Gastroesophageal sphincter (tissue), 4 donors: ENCODE measurements at regions not wholly inside any gene's neighbourhood (a gene's known extent, or its start where the extent isn't known, plus 50 kb on each side); places are given as distances from the start of the nearest gene placed in this dataset.
"Not testable (repeated sequence)": the region's sequence is repeated elsewhere in the genome, so short reads cannot be mapped to it uniquely, and the experiment has no call there.

Source experiments
- ATAC-seq: fragments of 150-250 bp; one replicate; pipeline ENCODE4 v1.9.1; 2016; ENCODE audit warnings: mild to moderate bottlenecking, moderate library complexity
- H3K27ac ChIP-seq, 4 donors: fragments of 200-600 bp; sonication (generic) in 3 of 4; 1 replicate in 3 of 4; 2 replicates in 1 of 4; pipeline ENCODE4 v1.5.1; 2016 to 2019
- H3K27me3 ChIP-seq: fragments of 200-600 bp; sonication (generic); one replicate; pipeline ENCODE4 v1.5.1; 2019
- H3K36me3 ChIP-seq, 2 donors: fragments of 200-600 bp; sonication (generic); one replicate each; pipeline ENCODE4 v1.5.1; 2019; ENCODE audit warnings: control low read depth in 1 of 2
- H3K4me1 ChIP-seq, 3 donors: fragments of 200-600 bp; sonication (generic); 1 replicate in 2 of 3; 2 replicates in 1 of 3; pipeline ENCODE4 v1.5.1; 2016 to 2019; ENCODE audit warnings: control low read depth in 2 of 3
- H3K4me3 ChIP-seq, 2 donors: fragments of 200-600 bp; sonication (generic); one replicate each; pipeline ENCODE4 v1.5.1; 2019; ENCODE audit warnings: mild to moderate bottlenecking in 1 of 2, moderate library complexity in 1 of 2
- H3K9me3 ChIP-seq, 3 donors: fragments of 200-600 bp; sonication (generic); one replicate each; pipeline ENCODE4 v1.5.1; 2017 to 2019; ENCODE audit warnings: control low read depth in 2 of 3
- EP300 ChIP-seq: sonication (generic); formaldehyde crosslinking; IDR thresholded peaks from one replicate; pipeline ENCODE4 v1.6.1; 2017; ENCODE audit warnings: antibody characterized with exemption, mild to moderate bottlenecking
- POLR2A ChIP-seq, 2 donors: fragments of 450-650 bp; IDR thresholded peaks; one replicate each; pipeline ENCODE4 v1.6.1; 2017; ENCODE audit warnings: antibody characterized with exemption in 2 of 2, mild to moderate bottlenecking in 2 of 2, moderate library complexity in 1 of 2
- POLR2AphosphoS5 ChIP-seq: sonication (generic); formaldehyde crosslinking; IDR thresholded peaks from one replicate; pipeline ENCODE4 v1.6.1; 2017; ENCODE audit warnings: antibody characterized with exemption
- WGBS, 2 donors: methylation state at CpG; one replicate each; pipeline ENCODE4 v1.1.5; 2018; ENCODE audit warnings: low coverage in 1 of 2; 5-methylcytosine and 5-hydroxymethylcytosine counted together
- TF ChIP-seq, protein P1 (sequence below), 4 experiments: fragments of 200-600 bp in 2 of 4; fragments of 450-650 bp in 2 of 4; sonication (generic) in 1 of 4; IDR thresholded peaks; one replicate each; pipeline ENCODE4 v1.5.1; 2017 to 2019; ENCODE audit warnings: antibody characterized with exemption in 4 of 4, mild to moderate bottlenecking in 2 of 4, moderate library complexity in 2 of 4

DNA sequence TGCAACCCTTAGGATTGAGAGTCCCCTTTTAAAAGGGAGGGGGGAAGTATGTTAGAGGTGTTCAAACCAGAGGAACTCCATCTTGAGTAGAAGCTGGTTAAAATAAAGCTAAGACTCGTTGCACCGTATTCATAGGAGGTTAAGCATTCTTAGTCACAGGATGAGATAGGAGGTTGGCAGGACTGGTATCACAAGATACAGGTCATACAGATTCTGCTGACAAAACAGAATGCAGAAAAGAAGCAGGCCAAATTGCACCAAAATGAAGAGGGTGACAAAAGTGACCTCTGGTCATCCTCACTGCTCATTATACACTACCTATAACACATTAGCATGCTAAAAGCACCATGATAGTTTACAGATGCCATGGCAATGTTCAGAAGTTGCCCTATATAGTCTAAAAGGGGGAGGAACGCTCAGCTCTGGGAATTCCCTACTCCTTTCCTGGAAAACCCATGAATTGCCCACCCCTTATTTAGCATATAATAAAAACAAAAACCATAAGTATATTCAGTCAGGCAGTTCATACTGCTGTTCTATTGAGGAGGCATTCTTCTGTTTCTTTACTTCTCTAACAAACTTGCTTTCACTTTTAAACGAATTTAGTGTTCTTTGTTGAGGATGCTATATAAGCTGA is 192.2 kb upstream of the NDUFV2 start:
- no peak for ATAC-seq
- WGBS, 2 donors, result 50 to 64% methylated on average over 2 to 4 of the region's 4 CpGs

DNA sequence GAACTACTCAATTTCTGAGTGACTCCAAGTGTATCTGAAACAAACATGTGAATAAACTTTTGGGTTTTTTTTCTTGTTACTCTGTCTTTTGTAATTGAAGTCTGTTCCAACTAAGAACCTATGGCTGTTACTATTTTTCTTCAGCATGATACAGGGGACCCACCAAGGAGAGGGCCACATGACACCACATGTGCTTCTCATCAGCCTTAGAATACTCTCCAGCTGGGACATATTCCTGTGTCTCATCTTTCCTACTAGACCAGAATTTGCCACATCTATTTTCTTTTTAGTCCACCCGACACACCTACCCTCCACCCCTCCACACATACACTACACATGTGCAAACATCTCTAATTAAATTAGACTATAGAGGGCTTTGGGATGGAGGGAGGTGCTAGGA is 191.7 kb upstream of the NDUFV2 start:
- no peaks in the 10 kb centered on the region for H3K36me3 ChIP-seq
- TF ChIP-seq EP300 (no peak), POLR2A (IDR thresholded peaks at IDR 0.05) (no peak), POLR2AphosphoS5 (no peak)
- TF ChIP-seq, protein P1, sequence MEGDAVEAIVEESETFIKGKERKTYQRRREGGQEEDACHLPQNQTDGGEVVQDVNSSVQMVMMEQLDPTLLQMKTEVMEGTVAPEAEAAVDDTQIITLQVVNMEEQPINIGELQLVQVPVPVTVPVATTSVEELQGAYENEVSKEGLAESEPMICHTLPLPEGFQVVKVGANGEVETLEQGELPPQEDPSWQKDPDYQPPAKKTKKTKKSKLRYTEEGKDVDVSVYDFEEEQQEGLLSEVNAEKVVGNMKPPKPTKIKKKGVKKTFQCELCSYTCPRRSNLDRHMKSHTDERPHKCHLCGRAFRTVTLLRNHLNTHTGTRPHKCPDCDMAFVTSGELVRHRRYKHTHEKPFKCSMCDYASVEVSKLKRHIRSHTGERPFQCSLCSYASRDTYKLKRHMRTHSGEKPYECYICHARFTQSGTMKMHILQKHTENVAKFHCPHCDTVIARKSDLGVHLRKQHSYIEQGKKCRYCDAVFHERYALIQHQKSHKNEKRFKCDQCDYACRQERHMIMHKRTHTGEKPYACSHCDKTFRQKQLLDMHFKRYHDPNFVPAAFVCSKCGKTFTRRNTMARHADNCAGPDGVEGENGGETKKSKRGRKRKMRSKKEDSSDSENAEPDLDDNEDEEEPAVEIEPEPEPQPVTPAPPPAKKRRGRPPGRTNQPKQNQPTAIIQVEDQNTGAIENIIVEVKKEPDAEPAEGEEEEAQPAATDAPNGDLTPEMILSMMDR (IDR thresholded peaks at IDR 0.05), result no peak
- no peaks in the 10 kb centered on the region for H3K27me3 ChIP-seq
- H3K9me3 ChIP-seq, result no peaks in the 10 kb centered on the region
- WGBS, 2 donors, result 92 to 100% methylated on average over 1 of the region's 1 CpG
- H3K27ac ChIP-seq, result no peak overlapping the region
- H3K4me1 ChIP-seq, result no peaks in the 10 kb centered on the region
- H3K4me3 ChIP-seq, result no peak overlapping the region
- no peak for ATAC-seq

More for the DNA sequence above, 192.2 kb upstream of the NDUFV2 start:
- H3K27ac ChIP-seq, result no peak overlapping the region
- no peak overlapping the region for H3K4me3 ChIP-seq
- TF ChIP-seq EP300, result no peak
- TF ChIP-seq POLR2A (IDR thresholded peaks at IDR 0.05), result no peak
- TF ChIP-seq POLR2AphosphoS5, result no peak
- TF ChIP-seq, protein P1 (IDR thresholded peaks at IDR 0.05), result no peak
- no peaks in the 10 kb centered on the region for H3K27me3 ChIP-seq
- no peaks in the 10 kb centered on the region for H3K4me1 ChIP-seq
- H3K36me3 ChIP-seq, result no peaks in the 10 kb centered on the region
- no peaks in the 10 kb centered on the region for H3K9me3 ChIP-seq

DNA sequence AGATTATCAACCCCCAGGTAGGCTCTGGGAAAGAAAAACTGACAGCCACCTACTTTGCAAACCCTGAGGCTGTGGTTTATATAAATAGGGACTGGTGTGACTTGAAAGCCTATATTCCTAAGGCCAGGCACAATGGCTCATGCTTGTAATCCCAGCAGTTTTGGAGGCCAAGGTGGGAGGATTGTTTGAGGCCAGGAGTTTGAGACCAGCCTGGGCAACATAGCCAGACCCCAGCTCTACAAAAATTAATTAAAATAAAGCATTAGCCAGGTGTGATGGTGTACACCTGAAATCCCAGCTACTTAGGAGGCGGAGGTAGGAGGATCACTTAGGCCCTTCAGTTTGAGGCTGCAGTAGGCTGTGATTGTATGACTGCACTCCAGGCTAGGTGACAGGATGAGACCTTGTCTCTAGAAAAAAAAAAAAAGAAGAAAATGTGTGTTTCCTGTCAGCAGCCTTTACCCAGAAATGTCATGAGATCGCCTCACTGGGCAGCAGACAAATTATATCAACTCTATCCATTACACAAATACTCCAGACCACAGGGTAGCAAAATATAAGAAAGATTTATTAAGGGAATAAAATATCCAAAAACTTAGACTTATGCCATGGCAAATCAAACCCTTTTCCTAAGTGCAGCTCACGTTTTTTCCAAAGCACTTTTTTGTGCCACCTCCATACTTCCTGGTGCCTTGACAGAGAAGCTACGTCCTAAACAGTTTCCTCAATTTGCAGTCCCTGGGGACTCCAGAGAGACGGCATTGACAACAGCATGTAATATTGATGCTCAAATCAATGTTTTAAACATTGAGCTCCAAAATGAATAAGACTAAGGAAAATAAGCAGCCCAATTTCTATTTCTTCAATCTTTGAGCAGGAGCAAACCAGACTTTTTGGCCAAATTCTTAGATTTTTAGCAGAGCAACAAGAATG is 190.8 kb upstream of the NDUFV2 start:
- no peak overlapping the region for H3K4me3 ChIP-seq
- no peaks in the 10 kb centered on the region for H3K9me3 ChIP-seq
- WGBS, 2 donors, result 82 to 88% methylated on average over 5 of the region's 5 CpGs
- no peak overlapping the region for H3K27ac ChIP-seq
- TF ChIP-seq POLR2AphosphoS5, result no peak
- TF ChIP-seq EP300, result no peak
- no peak for TF ChIP-seq POLR2A (IDR thresholded peaks at IDR 0.05)
- TF ChIP-seq, protein P1 (IDR thresholded peaks at IDR 0.05), result no peak
- H3K27me3 ChIP-seq, result no peaks in the 10 kb centered on the region
- ATAC-seq, result no peak
- no peaks in the 10 kb centered on the region for H3K4me1 ChIP-seq
- H3K36me3 ChIP-seq, result no peaks in the 10 kb centered on the region

DNA sequence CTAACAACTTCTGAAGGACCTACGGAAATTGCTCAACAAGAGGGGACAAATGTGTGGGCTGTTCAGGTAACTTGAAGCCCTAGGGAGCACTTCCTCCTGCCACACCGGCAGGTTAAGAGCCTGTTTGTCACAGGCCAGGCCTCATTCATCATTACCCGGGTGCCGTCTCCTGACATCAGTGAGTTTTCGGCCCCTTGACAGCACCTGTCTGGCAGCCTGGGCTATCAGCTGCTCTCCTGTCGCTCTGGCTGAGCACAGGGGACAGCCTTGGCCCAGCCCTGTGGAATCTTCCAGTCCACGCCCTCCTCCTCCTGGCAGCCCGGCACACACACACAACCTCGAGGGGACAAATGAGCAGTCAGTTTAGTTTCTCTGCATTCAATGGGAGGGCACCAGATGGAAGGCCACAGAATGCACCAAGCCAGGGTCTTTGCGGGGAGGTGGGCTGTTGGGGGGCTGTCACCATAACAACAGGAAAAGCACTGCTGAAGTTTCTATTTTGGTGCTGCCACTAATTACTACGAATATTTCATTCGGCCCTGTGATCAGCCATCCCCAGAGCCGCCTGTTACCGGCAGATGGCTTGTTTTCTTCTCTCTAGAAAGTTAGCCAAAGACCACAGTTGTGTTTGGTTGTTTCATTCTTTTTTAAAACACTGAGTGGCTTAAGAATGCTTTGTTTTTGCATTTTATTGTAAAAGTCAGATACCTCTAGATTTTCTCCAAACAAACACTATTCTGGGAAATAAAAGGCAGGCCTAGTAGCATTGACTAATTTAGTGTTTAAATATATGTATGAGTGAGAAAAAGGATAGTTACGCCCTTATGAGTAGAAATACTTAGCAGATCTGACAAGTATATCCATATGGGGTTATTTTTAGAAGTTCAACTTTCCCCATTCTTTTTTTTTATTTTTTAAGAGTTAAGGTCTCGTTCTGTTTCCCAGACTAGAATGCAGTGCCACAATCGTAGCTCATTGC is 189.9 kb upstream of the NDUFV2 start:
- H3K27me3 ChIP-seq, result no peaks in the 10 kb centered on the region
- WGBS, 2 donors, result 71 to 81% methylated on average over 7 to 9 of the region's 17 CpGs
- no peaks in the 10 kb centered on the region for H3K9me3 ChIP-seq
- ATAC-seq, result no peak
- no peak for TF ChIP-seq POLR2AphosphoS5
- TF ChIP-seq, protein P1 (IDR thresholded peaks at IDR 0.05), result no peak
- TF ChIP-seq EP300, result no peak
- H3K27ac ChIP-seq, result no peak overlapping the region
- no peaks in the 10 kb centered on the region for H3K36me3 ChIP-seq
- no peaks in the 10 kb centered on the region for H3K4me1 ChIP-seq
- H3K4me3 ChIP-seq, result no peak overlapping the region

DNA sequence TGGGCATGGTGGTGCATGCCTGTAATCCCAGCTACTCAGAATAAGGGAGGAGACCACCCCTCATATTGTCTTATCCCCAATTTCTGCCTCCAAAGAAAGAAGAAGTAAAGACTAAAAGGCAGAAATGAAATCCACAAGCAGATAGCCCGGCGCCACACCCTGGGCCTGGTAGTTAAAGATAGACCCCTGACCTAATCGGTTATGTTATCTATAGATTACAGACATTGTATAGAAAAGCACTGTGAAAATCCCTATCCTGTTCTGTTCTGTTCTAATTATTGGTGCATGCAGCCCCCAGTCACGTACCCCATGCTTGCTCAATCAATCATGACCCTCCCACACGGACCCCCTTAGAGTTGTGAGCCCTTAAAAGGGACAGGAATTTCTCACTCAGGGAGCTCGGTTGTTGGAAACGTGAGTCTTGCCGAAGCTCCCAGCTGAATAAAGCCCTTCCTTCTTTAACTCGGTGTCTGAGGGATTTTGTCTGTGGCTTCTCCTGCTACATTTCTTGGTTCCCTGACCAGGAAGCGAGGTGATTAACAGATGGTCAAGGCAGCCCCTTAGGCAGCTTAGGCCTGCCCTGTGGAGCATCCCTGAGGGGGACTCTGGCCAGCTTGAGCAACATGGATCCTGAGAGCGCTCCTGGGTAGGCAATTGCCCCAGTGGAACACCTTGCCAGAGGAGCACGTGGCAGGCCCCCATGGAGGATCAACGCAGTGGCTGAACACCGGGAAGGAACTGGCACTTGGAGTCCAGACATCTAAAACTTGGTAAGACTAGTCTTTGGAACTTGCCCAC is 188.7 kb upstream of the NDUFV2 start:
- H3K4me1 ChIP-seq, H3K27ac ChIP-seq, H3K9me3 ChIP-seq, H3K4me3 ChIP-seq, H3K36me3 ChIP-seq, H3K27me3 ChIP-seq, ATAC-seq: not testable (repeated sequence)
- WGBS, 2 donors, result 84 to 91% methylated on average over 8 to 10 of the region's 14 CpGs

DNA sequence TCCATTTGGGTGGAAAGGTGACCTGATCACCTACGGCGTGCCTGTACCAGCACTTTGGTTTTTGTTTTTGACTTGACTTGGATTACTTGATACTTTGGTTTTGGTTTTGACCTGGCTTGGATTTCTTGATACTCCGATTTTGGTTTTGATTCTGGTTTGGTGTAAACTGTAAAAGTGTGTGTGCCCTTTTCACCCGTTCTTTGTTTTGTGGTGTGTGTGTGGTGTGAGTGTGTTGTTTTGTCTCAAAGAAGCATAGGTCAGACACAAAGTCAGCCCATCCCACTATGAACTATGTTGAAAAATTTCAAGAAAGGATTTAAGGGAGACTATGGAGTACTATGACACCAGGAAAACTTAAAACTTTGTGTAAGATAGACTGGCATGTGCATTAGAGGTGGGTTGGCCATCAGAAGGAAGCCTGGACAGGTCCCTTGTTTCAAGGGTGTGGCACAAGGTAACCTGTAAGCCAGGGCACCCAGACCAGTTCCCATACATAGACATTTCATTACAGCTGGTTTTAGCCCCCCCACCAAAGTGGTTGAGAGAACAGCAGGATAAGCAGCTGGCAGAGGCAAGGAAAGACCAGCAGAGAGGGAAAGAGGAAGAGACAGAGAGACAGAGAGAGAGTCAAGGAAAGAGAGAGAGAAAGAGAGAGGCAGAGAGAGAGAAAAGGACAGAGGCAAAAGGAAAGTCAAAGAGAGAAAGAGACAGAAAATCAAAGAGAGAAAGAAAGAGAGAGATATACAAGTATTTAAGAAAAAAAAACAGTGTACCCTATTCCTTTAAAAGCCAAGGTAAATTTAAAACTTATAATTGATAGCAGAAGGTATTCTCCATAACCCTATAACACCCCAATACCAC is 187.9 kb upstream of the NDUFV2 start:
- not testable (repeated sequence) for H3K27me3 ChIP-seq, H3K36me3 ChIP-seq, H3K4me3 ChIP-seq, ATAC-seq, H3K9me3 ChIP-seq, H3K27ac ChIP-seq, H3K4me1 ChIP-seq
- 95 to 100% methylated on average over 2 to 3 of the region's 4 CpGs for WGBS, 2 donors
